ENCODE measurements at regions not wholly inside any gene's neighbourhood (a gene's known extent, or its start where the extent isn't known, plus 50 kb on each side); places are given as distances from the start of the nearest gene placed in this dataset.

DNA sequence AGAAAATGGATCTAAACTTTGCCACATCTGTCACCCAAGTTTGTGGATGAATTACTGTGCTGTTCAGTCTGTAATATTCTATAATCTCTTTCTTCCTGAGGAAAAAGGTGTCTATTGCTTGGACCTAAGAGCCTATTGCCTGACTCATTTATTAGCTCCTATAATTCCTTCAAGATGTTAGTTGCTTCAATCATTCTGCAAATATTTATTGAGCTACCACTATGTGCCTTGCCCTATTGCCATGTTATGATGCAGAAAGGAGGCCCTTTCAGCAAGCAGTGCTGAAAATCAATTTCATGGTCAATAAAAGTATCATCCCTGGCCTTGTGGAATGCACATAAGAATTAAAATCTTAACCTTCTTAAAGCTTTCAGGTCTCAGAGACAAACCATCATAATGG, 113.6 kb downstream of the CCER1 start:
- no peak overlapping the region for H3K9ac ChIP-seq (ENCODE audit: low read length)
- H3K4me1 ChIP-seq (ENCODE audit: low read length): no peaks in the 10 kb centered on the region
- no peak overlapping the region for H3K27ac ChIP-seq (ENCODE audit: low read length)
- no peak overlapping the region for H2AFZ ChIP-seq (ENCODE audit: low read depth, low read length)
- no peaks in the 10 kb centered on the region for H3K9me3 ChIP-seq (ENCODE audit: insufficient read depth, low read length)
- H3K27me3 ChIP-seq (ENCODE audit: low read depth, low read length): no peaks in the 10 kb centered on the region
- H3K4me2 ChIP-seq (ENCODE audit: low read length): no peak overlapping the region
- H4K20me1 ChIP-seq (ENCODE audit: insufficient read depth, low read length): no peaks in the 10 kb centered on the region
- H3K79me2 ChIP-seq (ENCODE audit: low read length): no peaks in the 10 kb centered on the region
- H3K36me3 ChIP-seq (replicated peaks; ENCODE audit: low read depth, low read length): no peaks in the 10 kb centered on the region
- no peak for TF ChIP-seq EZH2phosphoT487 (IDR thresholded peaks at IDR 0.05; ENCODE audit: low read depth)
- TF ChIP-seq, protein P1, sequence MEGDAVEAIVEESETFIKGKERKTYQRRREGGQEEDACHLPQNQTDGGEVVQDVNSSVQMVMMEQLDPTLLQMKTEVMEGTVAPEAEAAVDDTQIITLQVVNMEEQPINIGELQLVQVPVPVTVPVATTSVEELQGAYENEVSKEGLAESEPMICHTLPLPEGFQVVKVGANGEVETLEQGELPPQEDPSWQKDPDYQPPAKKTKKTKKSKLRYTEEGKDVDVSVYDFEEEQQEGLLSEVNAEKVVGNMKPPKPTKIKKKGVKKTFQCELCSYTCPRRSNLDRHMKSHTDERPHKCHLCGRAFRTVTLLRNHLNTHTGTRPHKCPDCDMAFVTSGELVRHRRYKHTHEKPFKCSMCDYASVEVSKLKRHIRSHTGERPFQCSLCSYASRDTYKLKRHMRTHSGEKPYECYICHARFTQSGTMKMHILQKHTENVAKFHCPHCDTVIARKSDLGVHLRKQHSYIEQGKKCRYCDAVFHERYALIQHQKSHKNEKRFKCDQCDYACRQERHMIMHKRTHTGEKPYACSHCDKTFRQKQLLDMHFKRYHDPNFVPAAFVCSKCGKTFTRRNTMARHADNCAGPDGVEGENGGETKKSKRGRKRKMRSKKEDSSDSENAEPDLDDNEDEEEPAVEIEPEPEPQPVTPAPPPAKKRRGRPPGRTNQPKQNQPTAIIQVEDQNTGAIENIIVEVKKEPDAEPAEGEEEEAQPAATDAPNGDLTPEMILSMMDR (IDR thresholded peaks at IDR 0.05; ENCODE audit: low read depth, low read length): no peak
- no peak overlapping the region for H3K4me3 ChIP-seq (ENCODE audit: low read length)

DNA sequence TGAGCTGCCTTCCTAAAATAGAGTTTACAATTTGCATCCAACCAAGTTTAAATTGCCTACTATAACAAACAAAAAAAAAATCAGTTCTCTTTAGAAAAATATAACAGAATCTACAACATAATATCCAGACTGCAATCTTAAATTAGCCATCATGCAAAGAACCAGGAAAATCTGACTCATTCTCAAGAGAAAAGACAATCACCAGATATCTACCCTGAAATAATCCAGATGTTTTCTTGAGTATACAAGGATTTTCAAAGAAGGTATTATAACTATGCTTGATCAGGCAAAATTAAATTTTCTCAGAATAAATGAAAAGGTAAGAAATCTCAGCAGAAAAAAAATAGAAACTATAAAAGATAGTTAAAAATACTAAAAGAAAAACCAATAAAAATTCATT, 115.6 kb downstream of the CCER1 start:
- Histone ChIP-seq H3K9ac (ENCODE audit: low read length) (no peak overlapping the region), H3K4me2 (ENCODE audit: low read length) (no peak overlapping the region), H3K4me1 (ENCODE audit: low read length) (no peaks in the 10 kb centered on the region), H3K9me3 (ENCODE audit: insufficient read depth, low read length) (no peaks in the 10 kb centered on the region), H3K36me3 (replicated peaks; ENCODE audit: low read depth, low read length) (no peaks in the 10 kb centered on the region), H4K20me1 (ENCODE audit: insufficient read depth, low read length) (no peaks in the 10 kb centered on the region), H3K27me3 (ENCODE audit: low read depth, low read length) (no peaks in the 10 kb centered on the region), H3K27ac (ENCODE audit: low read length) (no peak overlapping the region), H3K79me2 (ENCODE audit: low read length) (no peaks in the 10 kb centered on the region), H2AFZ (ENCODE audit: low read depth, low read length) (no peak overlapping the region), H3K4me3 (ENCODE audit: low read length) (no peak overlapping the region)
- TF ChIP-seq, protein P1 (IDR thresholded peaks at IDR 0.05; ENCODE audit: low read depth, low read length): no peak
- TF ChIP-seq EZH2phosphoT487 (IDR thresholded peaks at IDR 0.05; ENCODE audit: low read depth): no peak

DNA sequence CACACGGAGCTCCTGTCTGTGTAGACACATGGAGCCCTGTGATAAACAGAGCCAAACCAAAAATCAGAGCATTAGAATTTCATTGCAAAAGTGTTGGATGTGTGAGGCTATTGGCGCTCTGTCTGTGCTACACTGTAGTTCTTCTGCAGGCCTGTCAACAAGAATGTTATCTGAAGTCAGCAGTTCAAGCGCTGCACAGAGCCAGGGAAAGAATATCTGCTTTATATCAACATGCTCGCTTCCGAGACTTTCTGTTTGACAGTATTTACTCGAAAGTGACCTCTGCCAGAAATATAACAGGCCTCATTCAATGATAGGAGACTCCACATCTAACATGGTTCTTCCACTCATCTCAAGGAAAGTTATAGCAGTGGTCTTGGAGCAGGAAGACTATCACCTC, 118.3 kb downstream of the CCER1 start:
- no peak for TF ChIP-seq EZH2phosphoT487 (IDR thresholded peaks at IDR 0.05; ENCODE audit: low read depth)
- TF ChIP-seq, protein P1 (IDR thresholded peaks at IDR 0.05; ENCODE audit: low read depth, low read length): no peak
- H3K4me3 ChIP-seq (ENCODE audit: low read length): no peak overlapping the region
- H2AFZ ChIP-seq (ENCODE audit: low read depth, low read length): no peak overlapping the region
- no peaks in the 10 kb centered on the region for H3K27me3 ChIP-seq (ENCODE audit: low read depth, low read length)
- no peaks in the 10 kb centered on the region for H3K4me1 ChIP-seq (ENCODE audit: low read length)
- H3K36me3 ChIP-seq (replicated peaks; ENCODE audit: low read depth, low read length): no peaks in the 10 kb centered on the region
- no peaks in the 10 kb centered on the region for H3K9me3 ChIP-seq (ENCODE audit: insufficient read depth, low read length)
- no peak overlapping the region for H3K9ac ChIP-seq (ENCODE audit: low read length)
- H3K4me2 ChIP-seq (ENCODE audit: low read length): no peak overlapping the region
- H4K20me1 ChIP-seq (ENCODE audit: insufficient read depth, low read length): no peaks in the 10 kb centered on the region
- no peak overlapping the region for H3K27ac ChIP-seq (ENCODE audit: low read length)
- H3K79me2 ChIP-seq (ENCODE audit: low read length): no peaks in the 10 kb centered on the region

DNA sequence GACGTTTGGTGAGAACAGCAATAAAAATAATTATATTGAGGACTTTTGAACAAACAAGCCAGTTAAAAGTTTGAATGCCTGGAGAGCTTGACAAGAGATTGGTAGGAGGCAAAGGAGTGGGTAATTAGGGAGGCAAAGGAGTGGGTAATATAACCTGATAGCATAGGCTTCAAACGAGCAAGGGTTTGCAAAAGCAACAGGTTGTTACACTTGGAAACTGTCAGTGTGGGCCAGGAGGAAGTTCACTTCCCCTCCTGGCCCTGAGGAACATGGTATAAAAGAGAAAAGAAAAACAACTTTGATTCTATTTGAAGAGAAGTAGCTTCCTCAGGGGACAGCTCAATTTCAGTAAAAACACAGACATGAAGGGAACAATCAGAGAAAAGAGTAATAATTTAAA, 121.7 kb downstream of the CCER1 start:
- Histone ChIP-seq H3K4me3 (ENCODE audit: low read length) (no peak overlapping the region), H3K79me2 (ENCODE audit: low read length) (no peaks in the 10 kb centered on the region), H3K36me3 (replicated peaks; ENCODE audit: low read depth, low read length) (no peaks in the 10 kb centered on the region), H3K9ac (ENCODE audit: low read length) (no peak overlapping the region), H3K9me3 (ENCODE audit: insufficient read depth, low read length) (no peaks in the 10 kb centered on the region), H3K27ac (ENCODE audit: low read length) (no peak overlapping the region), H3K27me3 (ENCODE audit: low read depth, low read length) (no peaks in the 10 kb centered on the region), H3K4me2 (ENCODE audit: low read length) (no peak overlapping the region), H3K4me1 (ENCODE audit: low read length) (no peaks in the 10 kb centered on the region), H4K20me1 (ENCODE audit: insufficient read depth, low read length) (no peaks in the 10 kb centered on the region), H2AFZ (ENCODE audit: low read depth, low read length) (no peak overlapping the region)
- TF ChIP-seq EZH2phosphoT487 (IDR thresholded peaks at IDR 0.05; ENCODE audit: low read depth): no peak
- TF ChIP-seq, protein P1 (IDR thresholded peaks at IDR 0.05; ENCODE audit: low read depth, low read length): no peak
